ENCODE measurements at regions not wholly inside any gene's neighbourhood (a gene's known extent, or its start where the extent isn't known, plus 50 kb on each side); places are given as distances from the start of the nearest gene placed in this dataset.

DNA sequence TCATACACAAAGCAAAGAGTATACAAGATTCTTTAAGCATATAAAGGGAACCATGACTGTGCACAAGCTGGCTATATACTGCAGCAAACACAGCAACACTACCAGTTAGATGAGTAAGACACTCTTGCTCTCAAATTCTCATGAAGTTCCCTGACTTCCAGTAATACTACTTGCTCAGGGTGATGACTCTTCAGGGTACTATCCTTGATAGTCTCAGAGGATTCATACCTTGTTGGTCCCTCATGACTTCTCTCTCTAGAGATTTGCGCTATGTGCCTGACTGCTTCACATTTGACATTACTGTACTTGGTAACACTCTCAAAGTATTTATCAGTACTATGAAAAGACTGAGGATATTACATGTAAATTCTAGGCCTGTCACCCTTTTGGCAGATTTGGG is 159.8 kb upstream of the ZRANB2 start:
- H3K27ac ChIP-seq (ENCODE audit: low read depth, low read length), result no peak overlapping the region
- no peaks in the 10 kb centered on the region for H3K9me3 ChIP-seq (ENCODE audit: control insufficient read depth in 2 of 3, low read length in 3 of 3)
- CTCF ChIA-PET, result no interaction called here
- POLR2A ChIA-PET, result no interaction called here
- H3K4me3 ChIP-seq (ENCODE audit: low read length), result no peak overlapping the region
- no peaks in the 10 kb centered on the region for H3K36me3 ChIP-seq (ENCODE audit: control insufficient read depth in 2 of 3, insufficient read depth in 3 of 3, low read length in 3 of 3)
- H3K36me3 Mint-ChIP-seq, result no peaks in the 10 kb centered on the region
- no peaks in the 10 kb centered on the region for H3K4me1 Mint-ChIP-seq
- no peaks in the 10 kb centered on the region for H3K4me1 ChIP-seq (ENCODE audit: control insufficient read depth in 2 of 2, insufficient read depth in 2 of 2, low read length in 2 of 2)
- H3K27me3 Mint-ChIP-seq, result no peaks in the 10 kb centered on the region
- no peak overlapping the region for H3K27ac Mint-ChIP-seq
- no peaks in the 10 kb centered on the region for H3K9me3 Mint-ChIP-seq
- ATAC-seq (no peak), DNase-seq (no peak)
- H3K27me3 ChIP-seq (ENCODE audit: control insufficient read depth in 2 of 2, insufficient read depth in 2 of 2, low read length in 2 of 2), result no peaks in the 10 kb centered on the region
- no peak overlapping the region for H3K4me3 Mint-ChIP-seq
- intact Hi-C loops (cut with micrococcal nuclease), result no loop called here

DNA sequence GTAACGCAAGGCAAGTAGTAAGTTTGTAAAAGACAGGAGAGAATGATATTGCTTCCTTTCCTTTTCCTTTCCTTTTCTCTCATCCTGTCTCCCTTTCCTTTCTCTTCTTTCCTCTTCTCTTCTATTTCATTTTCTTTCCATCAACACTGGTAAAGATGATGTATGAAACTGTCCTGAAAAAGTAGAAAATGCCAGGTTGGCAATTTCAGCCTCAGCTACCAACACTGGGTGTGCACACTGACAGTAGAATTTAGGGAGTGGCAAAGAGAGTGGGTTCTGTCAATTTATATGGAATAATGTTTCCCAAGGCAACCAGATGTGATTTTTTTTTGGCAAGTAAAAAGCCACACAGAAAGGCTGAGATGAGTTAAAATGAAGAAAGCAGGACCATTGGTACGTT is 155.7 kb upstream of the ZRANB2 start:
- Mint-ChIP-seq H3K4me1 (no peaks in the 10 kb centered on the region), H3K9me3 (peaks cover 0 to 6% (median 1%) of the 10 kb centered on the region in 11 donors)
- no peak for ATAC-seq

GRCh38 chr1:71233645-71234044 is 152.8 kb upstream of the ZRANB2 start:
- no peak overlapping the region for H3K4me3 Mint-ChIP-seq
- H3K4me1 ChIP-seq (ENCODE audit: control insufficient read depth in 2 of 2, insufficient read depth in 2 of 2, low read length in 2 of 2), result no peaks in the 10 kb centered on the region

More for the DNA sequence above, 155.7 kb upstream of the ZRANB2 start:
- no peak overlapping the region for H3K27ac ChIP-seq (ENCODE audit: low read depth, low read length)
- H3K4me3 ChIP-seq (ENCODE audit: low read length), result no peak overlapping the region
- Mint-ChIP-seq H3K27ac (no peak overlapping the region), H3K27me3 (no peaks in the 10 kb centered on the region), H3K36me3 (no peaks in the 10 kb centered on the region), H3K4me3 (no peak overlapping the region)
- H3K9me3 ChIP-seq (ENCODE audit: control insufficient read depth in 2 of 3, low read length in 3 of 3), result no peaks in the 10 kb centered on the region
- intact Hi-C loops (cut with micrococcal nuclease), result no loop called here
- ChIA-PET CTCF (no interaction called here), POLR2A (no interaction called here)
- no peaks in the 10 kb centered on the region for H3K36me3 ChIP-seq (ENCODE audit: control insufficient read depth in 2 of 3, insufficient read depth in 3 of 3, low read length in 3 of 3)
- DNase-seq, result no peak
- no peaks in the 10 kb centered on the region for H3K4me1 ChIP-seq (ENCODE audit: control insufficient read depth in 2 of 2, insufficient read depth in 2 of 2, low read length in 2 of 2)
- no peaks in the 10 kb centered on the region for H3K27me3 ChIP-seq (ENCODE audit: control insufficient read depth in 2 of 2, insufficient read depth in 2 of 2, low read length in 2 of 2)

DNA sequence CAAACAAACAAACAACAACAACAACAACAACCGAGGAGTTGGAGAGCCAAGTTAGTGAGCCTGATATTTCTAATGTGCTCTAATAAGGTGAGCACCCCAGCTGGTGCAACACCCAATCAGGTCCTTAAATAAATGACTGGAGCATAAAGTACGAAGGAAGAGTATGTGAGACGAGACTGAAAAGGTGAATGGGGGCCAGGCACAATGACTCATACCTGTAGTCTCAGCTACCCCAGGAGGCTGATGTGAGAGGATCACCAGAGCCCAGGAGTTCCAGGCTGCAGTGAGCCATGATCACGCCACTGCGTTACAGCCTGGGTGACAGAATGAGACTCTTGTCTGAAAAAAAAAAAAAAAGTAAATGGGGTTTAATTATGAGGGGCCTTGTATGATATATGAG is 152.0 kb upstream of the ZRANB2 start:
- Mint-ChIP-seq H3K4me3 (no peak overlapping the region), H3K27me3 (no peaks in the 10 kb centered on the region), H3K27ac (no peak overlapping the region), H3K4me1 (no peaks in the 10 kb centered on the region), H3K36me3 (no peaks in the 10 kb centered on the region), H3K9me3 (peaks cover 0 to 15% (median 3%) of the 10 kb centered on the region in 11 donors)
- DNase-seq (no peak), ATAC-seq (no peak)
- Histone ChIP-seq H3K36me3 (ENCODE audit: control insufficient read depth in 2 of 3, insufficient read depth in 3 of 3, low read length in 3 of 3) (no peaks in the 10 kb centered on the region), H3K4me1 (ENCODE audit: control insufficient read depth in 2 of 2, insufficient read depth in 2 of 2, low read length in 2 of 2) (no peaks in the 10 kb centered on the region), H3K27me3 (ENCODE audit: control insufficient read depth in 2 of 2, insufficient read depth in 2 of 2, low read length in 2 of 2) (no peaks in the 10 kb centered on the region), H3K9me3 (ENCODE audit: control insufficient read depth in 2 of 3, low read length in 3 of 3) (no peaks in the 10 kb centered on the region), H3K27ac (ENCODE audit: low read depth, low read length) (no peak overlapping the region), H3K4me3 (ENCODE audit: low read length) (no peak overlapping the region)
- ChIA-PET POLR2A (no interaction called here), CTCF (no interaction called here)
- intact Hi-C loops (cut with micrococcal nuclease), result no loop called here

More at GRCh38 chr1:71233645-71234044, 152.8 kb upstream of the ZRANB2 start:
- ATAC-seq, result no peak
- Mint-ChIP-seq H3K4me1 (no peaks in the 10 kb centered on the region), H3K27me3 (no peaks in the 10 kb centered on the region), H3K27ac (no peak overlapping the region), H3K9me3 (peaks cover 0 to 11% (median 3%) of the 10 kb centered on the region in 11 donors), H3K36me3 (no peaks in the 10 kb centered on the region)
- intact Hi-C loops (cut with micrococcal nuclease), result no loop called here
- H3K9me3 ChIP-seq (ENCODE audit: control insufficient read depth in 2 of 3, low read length in 3 of 3), result no peaks in the 10 kb centered on the region
- H3K27me3 ChIP-seq (ENCODE audit: control insufficient read depth in 2 of 2, insufficient read depth in 2 of 2, low read length in 2 of 2), result no peaks in the 10 kb centered on the region
- H3K27ac ChIP-seq (ENCODE audit: low read depth, low read length), result no peak overlapping the region
- no peak for DNase-seq
- no peak overlapping the region for H3K4me3 ChIP-seq (ENCODE audit: low read length)
- ChIA-PET POLR2A (no interaction called here), CTCF (no interaction called here)
- no peaks in the 10 kb centered on the region for H3K36me3 ChIP-seq (ENCODE audit: control insufficient read depth in 2 of 3, insufficient read depth in 3 of 3, low read length in 3 of 3)

DNA sequence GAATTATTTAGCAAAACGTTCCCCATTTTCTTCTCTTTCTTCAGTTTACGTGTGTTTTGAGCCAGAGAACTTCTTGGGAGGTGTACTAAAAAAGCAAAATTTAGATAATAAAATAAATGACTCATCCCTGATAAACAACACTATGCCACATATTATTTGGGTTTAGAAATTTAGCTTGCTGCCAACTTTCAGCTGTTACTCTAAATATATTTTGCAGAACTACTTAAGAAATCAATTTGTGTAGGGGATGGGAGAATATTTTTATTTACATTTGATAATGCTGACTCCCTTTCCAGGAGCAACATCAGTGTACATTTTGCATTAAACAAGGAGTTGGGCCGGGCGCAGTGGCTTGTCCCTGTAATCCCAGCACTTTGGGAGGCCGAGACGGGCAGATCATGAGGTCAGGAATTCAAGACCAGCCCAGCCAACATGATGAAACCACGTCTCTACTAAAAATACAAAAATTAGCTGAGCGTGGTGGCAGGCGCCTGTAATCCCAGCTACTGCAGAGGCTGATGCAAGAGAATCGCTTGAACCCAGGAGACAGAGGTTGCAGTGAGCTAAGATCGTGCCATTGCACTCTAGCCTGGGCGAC is 151.4 kb upstream of the ZRANB2 start:
- H3K36me3 Mint-ChIP-seq, result no peaks in the 10 kb centered on the region
- no peaks in the 10 kb centered on the region for H3K4me1 Mint-ChIP-seq
- Histone ChIP-seq H3K27ac (ENCODE audit: low read depth, low read length) (no peak overlapping the region), H3K9me3 (ENCODE audit: control insufficient read depth in 2 of 3, low read length in 3 of 3) (no peaks in the 10 kb centered on the region), H3K27me3 (ENCODE audit: control insufficient read depth in 2 of 2, insufficient read depth in 2 of 2, low read length in 2 of 2) (no peaks in the 10 kb centered on the region), H3K4me1 (ENCODE audit: control insufficient read depth in 2 of 2, insufficient read depth in 2 of 2, low read length in 2 of 2) (no peaks in the 10 kb centered on the region), H3K36me3 (ENCODE audit: control insufficient read depth in 2 of 3, insufficient read depth in 3 of 3, low read length in 3 of 3) (no peaks in the 10 kb centered on the region), H3K4me3 (ENCODE audit: low read length) (no peak overlapping the region)
- ChIA-PET POLR2A (no interaction called here), CTCF (no interaction called here)
- peaks cover 0 to 15% (median 3%) of the 10 kb centered on the region in 11 donors for H3K9me3 Mint-ChIP-seq
- intact Hi-C loops (cut with micrococcal nuclease), result no loop called here
- H3K27ac Mint-ChIP-seq, result no peak overlapping the region
- no peak for DNase-seq
- H3K27me3 Mint-ChIP-seq, result no peaks in the 10 kb centered on the region
- ATAC-seq, result no peak
- no peak overlapping the region for H3K4me3 Mint-ChIP-seq

DNA sequence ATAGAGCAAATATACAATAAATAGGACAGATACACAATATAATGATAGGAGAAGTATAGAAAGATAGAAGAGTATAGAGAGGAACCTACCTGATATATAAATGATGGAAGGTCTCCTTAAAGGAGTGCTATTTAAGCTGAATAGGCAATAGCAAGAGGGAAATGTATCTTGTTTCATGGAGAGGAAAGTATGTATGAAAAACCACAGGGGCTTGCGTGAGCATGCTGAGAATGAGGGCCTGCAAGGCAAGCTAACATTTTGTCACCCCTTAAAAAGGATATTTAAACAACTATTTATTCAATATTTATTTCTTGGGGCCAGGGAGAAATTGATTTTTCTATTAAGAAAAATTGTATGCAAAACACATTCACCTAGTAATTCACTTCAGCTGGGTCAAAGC is 150.9 kb upstream of the ZRANB2 start:
- H3K9me3 Mint-ChIP-seq, result peaks cover 0 to 15% (median 5%) of the 10 kb centered on the region in 11 donors
- Histone ChIP-seq H3K27me3 (ENCODE audit: control insufficient read depth in 2 of 2, insufficient read depth in 2 of 2, low read length in 2 of 2) (no peaks in the 10 kb centered on the region), H3K4me3 (ENCODE audit: low read length) (no peak overlapping the region), H3K9me3 (ENCODE audit: control insufficient read depth in 2 of 3, low read length in 3 of 3) (no peaks in the 10 kb centered on the region), H3K4me1 (ENCODE audit: control insufficient read depth in 2 of 2, insufficient read depth in 2 of 2, low read length in 2 of 2) (no peaks in the 10 kb centered on the region), H3K27ac (ENCODE audit: low read depth, low read length) (no peak overlapping the region), H3K36me3 (ENCODE audit: control insufficient read depth in 2 of 3, insufficient read depth in 3 of 3, low read length in 3 of 3) (no peaks in the 10 kb centered on the region)
- ATAC-seq, result no peak
- ChIA-PET CTCF (no interaction called here), POLR2A (no interaction called here)
- intact Hi-C loops (cut with micrococcal nuclease), result no loop called here
- no peaks in the 10 kb centered on the region for H3K36me3 Mint-ChIP-seq
- no peak for DNase-seq
- H3K27me3 Mint-ChIP-seq, result no peaks in the 10 kb centered on the region
- H3K27ac Mint-ChIP-seq, result no peak overlapping the region
- H3K4me3 Mint-ChIP-seq, result no peak overlapping the region
- no peaks in the 10 kb centered on the region for H3K4me1 Mint-ChIP-seq

DNA sequence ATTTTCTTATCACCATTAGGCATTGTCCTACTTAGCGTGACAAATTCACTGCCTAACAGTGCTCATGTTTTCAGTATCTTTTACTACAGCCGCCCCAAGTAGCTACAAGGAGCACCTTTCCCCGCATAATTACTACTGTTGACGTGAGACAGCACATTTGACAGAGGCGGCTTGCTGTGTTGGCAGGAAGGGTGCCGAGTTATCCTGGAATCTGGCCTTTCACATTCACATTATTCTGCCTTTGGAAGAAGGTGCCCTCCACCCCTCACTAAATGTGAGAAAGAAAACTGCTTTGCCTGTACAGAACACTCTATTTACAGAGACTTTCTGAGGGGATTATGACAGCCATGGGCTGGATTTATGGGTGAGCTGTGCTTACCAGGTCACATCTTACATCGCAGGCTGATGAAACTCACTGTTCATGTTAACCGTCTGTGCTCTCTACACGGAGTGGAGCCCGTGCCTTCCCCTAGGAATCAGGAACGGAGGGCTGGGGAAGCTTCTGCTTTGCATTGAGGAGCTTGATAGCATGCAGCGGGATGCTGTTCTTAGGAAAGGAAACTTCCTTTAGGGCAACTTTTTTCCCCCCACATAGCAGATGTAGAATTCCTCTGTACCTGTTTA is 148.0 kb upstream of the ZRANB2 start:
- H3K9me3 ChIP-seq (ENCODE audit: control insufficient read depth in 2 of 3, low read length in 3 of 3), result no peaks in the 10 kb centered on the region
- DNase-seq (no peak), ATAC-seq (no peak)
- H3K9me3 Mint-ChIP-seq, result peaks cover 0 to 19% (median 7%) of the 10 kb centered on the region in 11 donors
- no peak overlapping the region for H3K4me3 Mint-ChIP-seq
- no peaks in the 10 kb centered on the region for H3K4me1 Mint-ChIP-seq
- no peaks in the 10 kb centered on the region for H3K4me1 ChIP-seq (ENCODE audit: control insufficient read depth in 2 of 2, insufficient read depth in 2 of 2, low read length in 2 of 2)
- intact Hi-C loops (cut with micrococcal nuclease), result no loop called here
- H3K36me3 Mint-ChIP-seq, result no peaks in the 10 kb centered on the region
- no peaks in the 10 kb centered on the region for H3K36me3 ChIP-seq (ENCODE audit: control insufficient read depth in 2 of 3, insufficient read depth in 3 of 3, low read length in 3 of 3)
- no peak overlapping the region for H3K27ac Mint-ChIP-seq
- H3K27me3 Mint-ChIP-seq, result no peaks in the 10 kb centered on the region
- H3K27me3 ChIP-seq (ENCODE audit: control insufficient read depth in 2 of 2, insufficient read depth in 2 of 2, low read length in 2 of 2), result no peaks in the 10 kb centered on the region
- no peak overlapping the region for H3K4me3 ChIP-seq (ENCODE audit: low read length)
- no peak overlapping the region for H3K27ac ChIP-seq (ENCODE audit: low read depth, low read length)
- ChIA-PET CTCF (no interaction called here), POLR2A (no interaction called here)
